ENCODE measurements at regions not wholly inside any gene's neighbourhood (a gene's known extent, or its start where the extent isn't known, plus 50 kb on each side); places are given as distances from the start of the nearest gene placed in this dataset.
"Not testable (repeated sequence)": the region's sequence is repeated elsewhere in the genome, so short reads cannot be mapped to it uniquely, and the experiment has no call there.

DNA sequence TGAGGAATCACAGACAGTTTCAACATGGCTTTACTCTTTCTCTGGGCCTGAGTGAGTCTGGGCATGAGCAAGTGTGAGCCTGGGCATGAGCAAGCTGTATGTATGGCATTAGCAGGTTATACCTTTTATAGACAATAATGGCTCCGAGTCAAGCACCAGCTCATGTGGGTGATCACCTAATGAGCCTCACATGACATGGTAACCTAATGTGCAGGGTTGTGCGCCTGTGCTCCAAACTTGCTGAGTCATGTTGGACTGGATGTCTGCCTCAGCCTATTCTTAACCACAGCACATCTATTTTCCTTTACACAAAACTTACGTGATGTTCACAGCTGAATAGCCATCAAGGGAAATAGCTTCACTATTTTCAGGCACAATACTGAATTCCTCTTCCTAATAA, 236.2 kb upstream of the NRIP1 start:
- intact Hi-C loops (cut with micrococcal nuclease): no loop called here
- Mint-ChIP-seq H3K9me3 (peaks cover 4% of the 10 kb centered on the region), H3K4me3 (no peak overlapping the region), H3K27me3 (ENCODE audit: insufficient read depth) (no peaks in the 10 kb centered on the region), H3K36me3 (ENCODE audit: low read depth) (no peaks in the 10 kb centered on the region), H3K27ac (no peak overlapping the region), H3K4me1 (ENCODE audit: low read depth) (no peaks in the 10 kb centered on the region)
- DNase-seq (ENCODE audit: low spot score): no peak

- peaks cover 4% of the 10 kb centered on the region for H3K9me3 Mint-ChIP-seq
- intact Hi-C loops (cut with micrococcal nuclease): no loop called here
Observed at GRCh38 chr21:15301736-15302135, 236.9 kb upstream of the NRIP1 start.

DNA sequence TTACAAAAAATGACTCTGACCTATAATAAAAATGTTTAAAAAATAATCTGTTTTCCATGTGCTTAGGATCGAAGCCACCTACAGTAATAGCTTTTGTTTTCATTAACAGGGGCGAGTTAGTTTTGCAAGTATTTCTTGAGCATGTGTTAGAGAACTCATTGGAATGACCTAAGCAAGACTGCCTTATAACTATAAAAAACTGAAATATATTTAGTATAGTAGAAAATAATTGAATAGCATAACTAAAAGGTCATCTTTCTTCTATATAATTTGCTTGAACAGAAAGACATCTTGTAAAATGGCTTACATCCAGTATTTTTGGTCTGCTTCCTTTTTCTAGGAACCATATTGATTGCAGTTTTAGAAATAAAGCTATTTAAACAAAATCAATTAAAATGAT, 241.5 kb upstream of the NRIP1 start:
- no peak for DNase-seq (ENCODE audit: low spot score)
- H3K4me3 Mint-ChIP-seq: no peak overlapping the region
- no peak overlapping the region for H3K27ac Mint-ChIP-seq
- H3K4me1 Mint-ChIP-seq (ENCODE audit: low read depth): no peaks in the 10 kb centered on the region
- intact Hi-C loops (cut with micrococcal nuclease): no loop called here
- no peaks in the 10 kb centered on the region for H3K9me3 Mint-ChIP-seq
- H3K27me3 Mint-ChIP-seq (ENCODE audit: insufficient read depth): no peaks in the 10 kb centered on the region
- no peaks in the 10 kb centered on the region for H3K36me3 Mint-ChIP-seq (ENCODE audit: low read depth)

More at GRCh38 chr21:15301736-15302135, 236.9 kb upstream of the NRIP1 start:
- no peak overlapping the region for H3K27ac Mint-ChIP-seq
- H3K4me3 Mint-ChIP-seq: no peak overlapping the region
- no peak for DNase-seq (ENCODE audit: low spot score)
- H3K27me3 Mint-ChIP-seq (ENCODE audit: insufficient read depth): no peaks in the 10 kb centered on the region
- no peaks in the 10 kb centered on the region for H3K4me1 Mint-ChIP-seq (ENCODE audit: low read depth)
- H3K36me3 Mint-ChIP-seq (ENCODE audit: low read depth): no peaks in the 10 kb centered on the region

DNA sequence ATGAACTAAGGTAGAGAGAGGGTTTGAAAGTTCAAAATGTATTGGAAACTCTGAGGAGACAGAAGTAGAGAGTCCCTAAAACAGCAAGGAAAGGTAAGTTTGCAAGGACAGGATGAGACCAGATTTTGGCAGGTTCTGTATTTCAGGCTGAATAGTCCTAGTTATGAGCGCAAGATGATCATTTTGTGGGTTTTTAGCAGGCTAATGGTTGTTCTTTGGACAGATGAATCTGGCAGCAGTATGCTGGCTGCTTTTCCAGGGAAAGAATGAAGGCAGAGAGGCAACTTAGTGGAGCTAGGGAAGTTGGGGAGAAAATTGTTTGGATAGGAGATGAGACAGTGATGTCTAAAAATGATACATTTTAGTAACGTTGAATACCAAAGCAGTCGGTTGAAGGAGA, 243.5 kb upstream of the NRIP1 start:
- Mint-ChIP-seq H3K36me3 (ENCODE audit: low read depth) (no peaks in the 10 kb centered on the region), H3K27me3 (ENCODE audit: insufficient read depth) (no peaks in the 10 kb centered on the region), H3K4me3 (no peak overlapping the region), H3K4me1 (ENCODE audit: low read depth) (no peaks in the 10 kb centered on the region), H3K27ac (no peak overlapping the region), H3K9me3 (no peaks in the 10 kb centered on the region)
- intact Hi-C loops (cut with micrococcal nuclease): no loop called here
- DNase-seq (ENCODE audit: low spot score): no peak

- intact Hi-C loops (cut with micrococcal nuclease): no loop called here
- Mint-ChIP-seq H3K27ac (no peak overlapping the region), H3K9me3 (no peaks in the 10 kb centered on the region), H3K27me3 (ENCODE audit: insufficient read depth) (no peaks in the 10 kb centered on the region), H3K4me1 (ENCODE audit: low read depth) (no peaks in the 10 kb centered on the region), H3K36me3 (ENCODE audit: low read depth) (no peaks in the 10 kb centered on the region), H3K4me3 (no peak overlapping the region)
- DNase-seq (ENCODE audit: low spot score): no peak
Observed at GRCh38 chr21:15309022-15309590, 244.3 kb upstream of the NRIP1 start.

DNA sequence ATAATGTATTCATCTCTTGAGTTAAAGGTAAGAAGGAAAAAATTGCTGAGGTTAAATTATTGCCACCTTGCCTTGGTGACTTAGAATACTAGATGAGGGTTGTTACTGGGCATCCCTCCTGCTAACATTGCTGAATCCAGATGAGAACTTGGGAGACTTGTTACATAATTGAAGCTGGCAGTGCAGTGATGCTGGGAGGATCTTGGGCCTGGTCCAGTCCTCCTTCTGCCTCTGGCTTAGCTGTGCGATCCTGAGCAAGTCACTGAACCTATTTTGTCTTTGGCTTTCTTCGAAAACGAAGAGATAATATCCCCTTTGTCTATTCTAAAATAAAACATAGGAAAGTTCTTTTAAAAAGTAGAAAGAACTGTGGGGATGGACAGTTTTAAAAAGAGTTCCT, 244.9 kb upstream of the NRIP1 start:
- no peaks in the 10 kb centered on the region for H3K36me3 Mint-ChIP-seq (ENCODE audit: low read depth)
- intact Hi-C loops (cut with micrococcal nuclease): no loop called here
- H3K27me3 Mint-ChIP-seq (ENCODE audit: insufficient read depth): no peaks in the 10 kb centered on the region
- H3K9me3 Mint-ChIP-seq: no peaks in the 10 kb centered on the region
- no peaks in the 10 kb centered on the region for H3K4me1 Mint-ChIP-seq (ENCODE audit: low read depth)
- no peak for DNase-seq (ENCODE audit: low spot score)
- no peak overlapping the region for H3K4me3 Mint-ChIP-seq
- H3K27ac Mint-ChIP-seq: no peak overlapping the region

DNA sequence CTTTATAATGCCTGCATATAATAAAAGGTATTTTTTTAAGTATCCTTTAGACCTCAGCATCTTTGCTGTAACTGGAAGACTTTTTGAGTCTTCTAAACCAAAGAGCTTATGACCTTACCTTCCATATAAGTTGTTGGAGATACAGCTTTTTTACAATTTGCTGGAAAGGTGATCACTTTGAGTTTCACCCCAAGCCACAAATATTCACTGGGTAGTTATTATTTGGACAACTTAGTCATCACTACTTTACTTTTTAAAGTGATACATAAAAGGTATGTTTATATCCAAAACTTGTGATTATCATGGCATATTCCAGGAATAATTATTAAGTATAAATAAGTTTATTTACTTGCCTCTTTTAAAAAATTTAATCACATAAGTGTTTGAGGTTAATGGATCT, 246.7 kb upstream of the NRIP1 start:
- H3K4me1 Mint-ChIP-seq (ENCODE audit: low read depth): no peaks in the 10 kb centered on the region
- H3K4me3 Mint-ChIP-seq: no peak overlapping the region
- no peaks in the 10 kb centered on the region for H3K36me3 Mint-ChIP-seq (ENCODE audit: low read depth)
- intact Hi-C loops (cut with micrococcal nuclease): no loop called here
- no peaks in the 10 kb centered on the region for H3K9me3 Mint-ChIP-seq
- no peak for DNase-seq (ENCODE audit: low spot score)
- no peaks in the 10 kb centered on the region for H3K27me3 Mint-ChIP-seq (ENCODE audit: insufficient read depth)
- H3K27ac Mint-ChIP-seq: no peak overlapping the region

DNA sequence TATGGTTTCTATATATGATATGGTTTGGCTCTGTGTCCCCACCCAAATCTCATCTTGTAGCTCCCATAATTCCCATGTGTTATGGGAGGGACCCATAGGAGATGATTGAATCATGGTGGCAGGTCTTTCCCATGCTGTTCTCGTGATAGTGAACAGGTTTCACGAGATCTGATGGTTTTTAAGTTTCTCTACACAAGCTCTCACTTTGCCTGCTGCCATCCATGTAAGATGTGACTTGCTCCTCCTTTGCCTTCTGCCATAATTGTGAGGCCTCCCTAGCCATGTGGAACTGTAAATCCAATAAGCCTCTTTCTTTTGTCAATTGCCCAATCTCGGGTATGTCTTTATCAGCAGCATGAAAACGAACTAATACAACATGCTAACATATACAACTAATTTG, 252.2 kb upstream of the NRIP1 start:
- H3K27ac Mint-ChIP-seq; DNase-seq (ENCODE audit: low spot score): not testable (repeated sequence)

GRCh38 chr21:15319727-15320126, 254.9 kb upstream of the NRIP1 start:
- H3K4me3 Mint-ChIP-seq: no peak overlapping the region
- no peaks in the 10 kb centered on the region for H3K36me3 Mint-ChIP-seq (ENCODE audit: low read depth)
- peaks cover 5% of the 10 kb centered on the region for H3K9me3 Mint-ChIP-seq
- DNase-seq (ENCODE audit: low spot score): no peak
- H3K27me3 Mint-ChIP-seq (ENCODE audit: insufficient read depth): no peaks in the 10 kb centered on the region
- intact Hi-C loops (cut with micrococcal nuclease): no loop called here
- no peaks in the 10 kb centered on the region for H3K4me1 Mint-ChIP-seq (ENCODE audit: low read depth)
- H3K27ac Mint-ChIP-seq: no peak overlapping the region

More for the DNA sequence above, 252.2 kb upstream of the NRIP1 start:
- H3K9me3 Mint-ChIP-seq; H3K27me3 Mint-ChIP-seq (ENCODE audit: insufficient read depth); intact Hi-C loops (cut with micrococcal nuclease); H3K36me3 Mint-ChIP-seq (ENCODE audit: low read depth); H3K4me3 Mint-ChIP-seq; H3K4me1 Mint-ChIP-seq (ENCODE audit: low read depth): not testable (repeated sequence)

DNA sequence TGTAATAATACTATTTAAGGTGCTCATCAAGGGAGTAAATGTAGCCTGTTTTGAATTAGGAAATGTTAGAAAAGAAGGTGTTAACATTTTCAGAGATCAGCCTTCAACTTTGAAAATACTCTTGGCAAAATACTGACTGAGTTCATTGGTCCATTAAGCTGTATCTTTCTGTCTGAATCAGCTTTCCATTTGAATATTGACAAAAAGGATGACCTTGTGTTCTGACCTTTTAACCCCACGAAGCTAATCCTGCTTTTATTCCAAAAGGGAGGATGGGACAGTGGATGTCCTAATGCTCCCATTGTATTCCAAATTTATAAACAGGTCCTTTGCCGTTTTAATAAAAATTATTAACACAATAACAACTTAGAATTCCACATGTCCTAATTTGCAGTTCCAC, 259.7 kb upstream of the NRIP1 start:
- DNase-seq (ENCODE audit: low spot score): no peak
- no peaks in the 10 kb centered on the region for H3K4me1 Mint-ChIP-seq (ENCODE audit: low read depth)
- no peak overlapping the region for H3K27ac Mint-ChIP-seq
- no peaks in the 10 kb centered on the region for H3K27me3 Mint-ChIP-seq (ENCODE audit: insufficient read depth)
- intact Hi-C loops (cut with micrococcal nuclease): no loop called here
- no peak overlapping the region for H3K4me3 Mint-ChIP-seq
- no peaks in the 10 kb centered on the region for H3K36me3 Mint-ChIP-seq (ENCODE audit: low read depth)
- H3K9me3 Mint-ChIP-seq: no peaks in the 10 kb centered on the region

DNA sequence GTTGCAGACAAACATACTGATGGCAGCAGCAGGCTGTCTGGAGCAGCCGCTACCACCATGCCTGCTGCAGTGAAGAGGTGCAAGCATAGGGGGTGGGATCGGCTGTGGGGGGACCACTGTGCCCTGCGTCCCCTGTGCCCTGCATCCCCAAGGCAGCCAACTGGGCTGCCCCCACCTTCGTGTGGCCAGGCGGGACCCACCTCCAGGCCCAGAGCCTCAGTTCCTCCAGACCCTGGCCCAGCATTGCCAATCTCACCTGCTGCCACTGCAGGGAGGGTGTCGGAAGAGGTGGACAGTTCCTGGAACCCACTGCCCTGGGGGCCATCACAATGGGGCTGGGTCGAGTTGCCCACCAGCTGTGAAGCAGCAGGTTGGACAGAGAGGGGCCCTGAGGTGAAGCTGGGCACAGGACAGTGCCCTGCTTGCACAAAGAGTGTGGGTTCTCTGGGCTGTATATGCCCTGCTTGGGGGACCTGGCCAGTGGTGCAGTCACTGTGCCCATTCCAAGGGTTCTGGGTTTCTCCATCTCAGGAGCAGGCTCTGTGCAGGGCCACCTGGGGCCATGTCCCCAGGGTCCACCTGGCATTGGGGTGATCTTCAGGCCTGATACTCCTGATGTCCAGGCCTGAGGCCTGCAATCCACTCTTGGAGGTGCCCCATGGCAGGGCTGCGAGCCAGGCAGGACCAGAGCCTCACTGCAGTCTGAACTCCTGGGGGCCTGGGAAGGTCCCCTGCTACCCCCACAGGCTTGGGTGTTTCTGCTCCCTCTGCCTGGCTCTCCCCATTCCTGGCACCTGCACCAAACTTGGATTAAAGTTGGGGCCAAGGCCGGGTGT, 261.4 kb upstream of the NRIP1 start:
- Mint-ChIP-seq H3K36me3 (ENCODE audit: low read depth) (no peaks in the 10 kb centered on the region), H3K4me3 (no peak overlapping the region), H3K27me3 (ENCODE audit: insufficient read depth) (no peaks in the 10 kb centered on the region), H3K4me1 (ENCODE audit: low read depth) (no peaks in the 10 kb centered on the region), H3K27ac (no peak overlapping the region), H3K9me3 (no peaks in the 10 kb centered on the region)
- DNase-seq (ENCODE audit: low spot score): no peak
- intact Hi-C loops (cut with micrococcal nuclease): no loop called here

DNA sequence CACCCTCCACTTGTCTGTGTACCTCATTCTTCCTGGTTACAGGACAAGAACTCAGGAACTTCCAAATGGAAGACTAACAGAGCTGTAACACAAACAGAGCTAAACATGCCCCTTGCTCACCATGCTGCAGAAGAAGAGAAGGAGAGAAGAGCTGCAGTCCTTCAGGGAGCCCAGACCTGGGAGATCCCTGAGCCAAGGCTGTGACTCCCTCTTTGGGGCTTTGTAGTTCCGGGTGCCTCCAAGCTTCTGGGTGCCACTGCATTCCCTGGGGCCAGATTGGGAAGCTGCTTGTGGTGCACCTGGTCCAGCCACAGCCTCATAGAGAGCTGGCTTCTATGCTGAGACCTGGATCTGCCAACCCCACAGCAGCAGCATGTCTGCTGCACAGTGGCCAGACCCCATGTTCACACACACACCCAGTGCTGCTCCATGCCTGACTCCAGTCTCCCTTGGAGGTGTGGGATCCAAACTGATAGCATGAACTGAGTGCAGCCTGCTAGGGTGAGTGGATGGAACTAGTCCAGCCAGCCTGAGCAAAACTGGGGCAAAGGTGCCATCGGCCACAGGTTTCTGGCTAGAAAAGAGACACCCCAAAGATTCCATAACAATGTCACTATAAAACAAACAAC, 263.0 kb upstream of the NRIP1 start:
- Mint-ChIP-seq H3K4me1 (ENCODE audit: low read depth) (no peaks in the 10 kb centered on the region), H3K9me3 (no peaks in the 10 kb centered on the region), H3K27ac (no peak overlapping the region), H3K4me3 (no peak overlapping the region), H3K36me3 (ENCODE audit: low read depth) (no peaks in the 10 kb centered on the region), H3K27me3 (ENCODE audit: insufficient read depth) (no peaks in the 10 kb centered on the region)
- DNase-seq (ENCODE audit: low spot score): no peak
- intact Hi-C loops (cut with micrococcal nuclease): no loop called here

GRCh38 chr21:15329191-15329590, 264.4 kb upstream of the NRIP1 start:
- no peak overlapping the region for H3K4me3 Mint-ChIP-seq
- H3K27ac Mint-ChIP-seq: no peak overlapping the region
- no peaks in the 10 kb centered on the region for H3K4me1 Mint-ChIP-seq (ENCODE audit: low read depth)
- no peaks in the 10 kb centered on the region for H3K27me3 Mint-ChIP-seq (ENCODE audit: insufficient read depth)
- H3K9me3 Mint-ChIP-seq: no peaks in the 10 kb centered on the region
- no peak for DNase-seq (ENCODE audit: low spot score)
- H3K36me3 Mint-ChIP-seq (ENCODE audit: low read depth): no peaks in the 10 kb centered on the region
- intact Hi-C loops (cut with micrococcal nuclease): no loop called here

Measured in activated T-helper 1 cell treated with anti-CD3 and anti-CD28 coated beads, Interleukin-12 subunit alpha, Interleukin-12 subunit beta, Interleukin-2, Interleukin-4 antibody, amounts not matched to agents 30 ng/mL and 10 ng/mL and 1 ng/mL, durations not matched to agents 14 hours and 24 hours and 36 hours (primary cell).